ENCODE measurements at regions not wholly inside any gene's neighbourhood (a gene's known extent, or its start where the extent isn't known, plus 50 kb on each side); places are given as distances from the start of the nearest gene placed in this dataset.
A peak's percentile ranks its signal among the peaks of the same experiment; 100 is the strongest.

GRCh38 chr7:84809877-84810276 is 377.0 kb downstream of the SEMA3D start:
- TF ChIP-seq CTCF (IDR thresholded peaks at IDR 0.05): no peak
- no peak for DNase-seq
- Mint-ChIP-seq H3K4me1 (peaks cover 19% of the 10 kb centered on the region), H3K27me3 (ENCODE audit: low read depth, poor library complexity) (no peaks in the 10 kb centered on the region), H3K9me3 (no peaks in the 10 kb centered on the region), H3K4me3 (no peak overlapping the region), H3K36me3 (ENCODE audit: low read depth) (no peaks in the 10 kb centered on the region), H3K27ac (no peak overlapping the region)

- no peaks in the 10 kb centered on the region for H3K36me3 Mint-ChIP-seq (ENCODE audit: low read depth)
- no peak for TF ChIP-seq CTCF (IDR thresholded peaks at IDR 0.05)
- no peak overlapping the region for H3K4me3 Mint-ChIP-seq
- H3K4me1 Mint-ChIP-seq: peaks cover 27% of the 10 kb centered on the region
- H3K9me3 Mint-ChIP-seq: no peaks in the 10 kb centered on the region
- peak overlapping the region; percentile 44 for H3K27ac Mint-ChIP-seq
- DNase-seq: no peak
- peaks cover 4% of the 10 kb centered on the region for H3K27me3 Mint-ChIP-seq (ENCODE audit: low read depth, poor library complexity)
Observed at GRCh38 chr7:84803979-84804378, 382.9 kb downstream of the SEMA3D start.

- no peak for TF ChIP-seq CTCF (IDR thresholded peaks at IDR 0.05)
- DNase-seq: no peak
- Mint-ChIP-seq H3K36me3 (ENCODE audit: low read depth) (no peaks in the 10 kb centered on the region), H3K4me1 (peaks cover 22% of the 10 kb centered on the region), H3K27ac (no peak overlapping the region), H3K27me3 (ENCODE audit: low read depth, poor library complexity) (peaks cover 4% of the 10 kb centered on the region), H3K4me3 (no peak overlapping the region), H3K9me3 (peaks cover 13% of the 10 kb centered on the region)
Observed at GRCh38 chr7:84801396-84801795, 385.5 kb downstream of the SEMA3D start.

GRCh38 chr7:84800846-84801245 is 386.0 kb downstream of the SEMA3D start:
- H3K4me1 Mint-ChIP-seq: peaks cover 17% of the 10 kb centered on the region
- H3K27me3 Mint-ChIP-seq (ENCODE audit: low read depth, poor library complexity): peaks cover 4% of the 10 kb centered on the region
- H3K4me3 Mint-ChIP-seq: no peak overlapping the region
- H3K27ac Mint-ChIP-seq: no peak overlapping the region
- DNase-seq: no peak
- no peak for TF ChIP-seq CTCF (IDR thresholded peaks at IDR 0.05)
- peaks cover 18% of the 10 kb centered on the region for H3K9me3 Mint-ChIP-seq
- no peaks in the 10 kb centered on the region for H3K36me3 Mint-ChIP-seq (ENCODE audit: low read depth)

GRCh38 chr7:84799106-84799505 is 387.8 kb downstream of the SEMA3D start:
- Mint-ChIP-seq H3K9me3 (peaks cover 22% of the 10 kb centered on the region), H3K36me3 (ENCODE audit: low read depth) (no peaks in the 10 kb centered on the region), H3K27me3 (ENCODE audit: low read depth, poor library complexity) (peaks cover 4% of the 10 kb centered on the region), H3K4me1 (peaks cover 4% of the 10 kb centered on the region), H3K4me3 (no peak overlapping the region), H3K27ac (no peak overlapping the region)
- no peak for TF ChIP-seq CTCF (IDR thresholded peaks at IDR 0.05)
- DNase-seq: no peak

GRCh38 chr7:84792231-84792893 is 394.5 kb downstream of the SEMA3D start:
- no peak for TF ChIP-seq CTCF (IDR thresholded peaks at IDR 0.05)
- no peaks in the 10 kb centered on the region for H3K27me3 Mint-ChIP-seq (ENCODE audit: low read depth, poor library complexity)
- H3K27ac Mint-ChIP-seq: no peak overlapping the region
- no peaks in the 10 kb centered on the region for H3K36me3 Mint-ChIP-seq (ENCODE audit: low read depth)
- no peaks in the 10 kb centered on the region for H3K4me1 Mint-ChIP-seq
- DNase-seq: no peak
- no peak overlapping the region for H3K4me3 Mint-ChIP-seq
- H3K9me3 Mint-ChIP-seq: peaks cover 19% of the 10 kb centered on the region

All from nephron progenitor cell (in vitro differentiated cells).